Adrenal gland (tissue), 5 donors: ENCODE measurements at regions not wholly inside any gene's neighbourhood (a gene's known extent, or its start where the extent isn't known, plus 50 kb on each side); places are given as distances from the start of the nearest gene placed in this dataset.

Source experiments
- POLR2A ChIP-seq, 2 donors: fragments of 450-650 bp; IDR thresholded peaks; one replicate each; pipeline ENCODE4 v1.6.1; 2017; ENCODE audit warnings: antibody characterized with exemption in 2 of 2, mild to moderate bottlenecking in 2 of 2, moderate library complexity in 1 of 2
- TF ChIP-seq, protein P1 (sequence below), 6 experiments: fragments of 450-650 bp in 4 of 6; fragments of 200-600 bp in 2 of 6; sonication (generic) in 1 of 6; IDR thresholded peaks; 1 replicate in 5 of 6; 2 replicates in 1 of 6; pipeline versions ENCODE4 v1.5.1 to v1.8.0; 2016 to 2021; ENCODE audit warnings: antibody characterized with exemption in 6 of 6, mild to moderate bottlenecking in 2 of 6, moderate library complexity in 1 of 6
- donor health status: DM: no; HTN: no; CAD: no.

DNA sequence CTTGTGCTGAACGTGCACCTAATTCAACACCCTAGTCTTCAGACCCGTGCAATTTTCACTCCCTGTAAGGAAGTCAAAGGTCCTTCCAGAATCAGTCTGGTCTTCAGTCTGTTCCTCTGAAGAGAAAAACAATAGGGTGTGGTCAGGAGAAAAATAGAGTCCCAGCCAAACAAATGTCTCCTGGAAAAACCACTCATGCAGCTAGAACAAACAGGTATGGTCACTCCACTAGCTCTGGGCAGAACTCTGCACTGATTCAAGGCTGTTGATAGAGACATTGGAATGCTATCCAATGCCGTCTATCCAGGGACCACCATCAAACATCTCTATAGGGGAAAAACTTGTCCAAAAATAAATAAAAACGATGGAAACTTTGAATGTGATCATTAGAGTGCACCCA is 81.8 kb upstream of the MAP3K1 start:
- TF ChIP-seq, protein P1, sequence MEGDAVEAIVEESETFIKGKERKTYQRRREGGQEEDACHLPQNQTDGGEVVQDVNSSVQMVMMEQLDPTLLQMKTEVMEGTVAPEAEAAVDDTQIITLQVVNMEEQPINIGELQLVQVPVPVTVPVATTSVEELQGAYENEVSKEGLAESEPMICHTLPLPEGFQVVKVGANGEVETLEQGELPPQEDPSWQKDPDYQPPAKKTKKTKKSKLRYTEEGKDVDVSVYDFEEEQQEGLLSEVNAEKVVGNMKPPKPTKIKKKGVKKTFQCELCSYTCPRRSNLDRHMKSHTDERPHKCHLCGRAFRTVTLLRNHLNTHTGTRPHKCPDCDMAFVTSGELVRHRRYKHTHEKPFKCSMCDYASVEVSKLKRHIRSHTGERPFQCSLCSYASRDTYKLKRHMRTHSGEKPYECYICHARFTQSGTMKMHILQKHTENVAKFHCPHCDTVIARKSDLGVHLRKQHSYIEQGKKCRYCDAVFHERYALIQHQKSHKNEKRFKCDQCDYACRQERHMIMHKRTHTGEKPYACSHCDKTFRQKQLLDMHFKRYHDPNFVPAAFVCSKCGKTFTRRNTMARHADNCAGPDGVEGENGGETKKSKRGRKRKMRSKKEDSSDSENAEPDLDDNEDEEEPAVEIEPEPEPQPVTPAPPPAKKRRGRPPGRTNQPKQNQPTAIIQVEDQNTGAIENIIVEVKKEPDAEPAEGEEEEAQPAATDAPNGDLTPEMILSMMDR (IDR thresholded peaks at IDR 0.05): no peak
- no peak for TF ChIP-seq POLR2A (IDR thresholded peaks at IDR 0.05)
